ENCODE measurements at regions not wholly inside any gene's neighbourhood (a gene's known extent, or its start where the extent isn't known, plus 50 kb on each side); places are given as distances from the start of the nearest gene placed in this dataset.

DNA sequence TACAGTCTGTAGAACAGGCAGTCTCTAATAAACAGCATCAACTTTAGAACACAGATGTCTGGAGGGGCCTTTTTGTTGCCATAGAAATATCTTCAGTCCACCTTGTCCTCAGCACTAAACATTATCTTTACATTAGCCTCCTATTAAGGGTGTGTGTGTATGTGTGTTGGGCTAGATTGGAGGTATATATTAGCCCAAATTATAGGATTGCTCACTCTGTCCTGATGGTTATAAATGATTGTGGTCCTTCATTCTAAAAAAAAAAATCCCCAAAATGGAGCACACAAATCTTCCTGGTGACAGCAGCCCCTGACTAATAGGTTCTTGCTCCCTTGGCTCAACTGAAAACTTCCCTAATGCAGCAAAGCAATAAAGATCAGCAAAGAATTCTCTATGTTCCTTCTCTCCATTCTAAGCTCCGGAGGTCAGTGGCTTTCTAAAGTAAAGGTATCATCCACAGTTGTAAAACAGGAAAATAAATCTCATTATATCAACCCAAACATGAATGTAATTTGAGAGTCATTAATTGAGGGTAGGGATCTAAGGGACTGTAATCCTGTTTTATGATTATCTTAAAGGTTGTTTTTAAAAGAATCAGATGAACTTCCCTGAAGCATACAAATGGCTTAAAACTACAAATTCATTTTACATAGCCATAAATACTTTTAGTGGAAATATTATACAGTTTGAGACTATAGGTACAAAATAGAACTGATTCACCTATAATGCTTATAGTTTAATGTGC, 232.7 kb downstream of the KLF12 start:
- no peak for TF ChIP-seq CTCF (IDR thresholded peaks at IDR 0.05; ENCODE audit: unreplicated experiment)
- no peaks in the 10 kb centered on the region for H3K9me3 Mint-ChIP-seq
- no peak overlapping the region for H3K27ac Mint-ChIP-seq
- DNase-seq (ENCODE audit: low spot score in 2 of 2, unreplicated experiment in 2 of 2) = no peak
- H3K4me3 Mint-ChIP-seq = no peak overlapping the region
- H3K36me3 Mint-ChIP-seq = no peaks in the 10 kb centered on the region
- H3K27me3 Mint-ChIP-seq (ENCODE audit: low read depth) = no peaks in the 10 kb centered on the region
- peaks cover 49% of the 10 kb centered on the region for H3K4me1 Mint-ChIP-seq

DNA sequence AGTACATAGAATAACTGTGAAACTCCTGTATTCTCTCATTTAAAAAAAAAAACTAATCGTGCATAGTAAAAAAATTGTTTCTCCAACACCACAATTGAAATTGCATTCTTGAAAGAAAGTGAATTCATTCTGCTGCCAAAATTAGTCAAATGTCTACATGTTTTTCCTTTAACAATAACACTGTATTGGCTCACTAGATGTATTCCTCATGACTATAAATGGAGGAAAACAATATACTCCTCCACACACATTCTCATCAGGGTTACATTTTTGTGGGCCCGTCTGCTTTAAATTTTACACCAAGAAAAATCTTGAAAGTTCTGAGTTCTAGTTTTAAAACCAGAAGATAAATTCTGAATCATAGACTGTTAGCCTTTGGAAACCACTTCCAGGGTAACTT, 233.6 kb downstream of the KLF12 start:
- TF ChIP-seq CTCF (IDR thresholded peaks at IDR 0.05; ENCODE audit: unreplicated experiment) = no peak
- Mint-ChIP-seq H3K9me3 (no peaks in the 10 kb centered on the region), H3K27me3 (ENCODE audit: low read depth) (no peaks in the 10 kb centered on the region), H3K4me3 (no peak overlapping the region), H3K36me3 (no peaks in the 10 kb centered on the region), H3K27ac (no peak overlapping the region), H3K4me1 (peaks cover 49% of the 10 kb centered on the region)
- DNase-seq (ENCODE audit: low spot score in 2 of 2, unreplicated experiment in 2 of 2) = no peak

GRCh38 chr13:73898899-73899298, 235.3 kb downstream of the KLF12 start:
- TF ChIP-seq CTCF (IDR thresholded peaks at IDR 0.05; ENCODE audit: unreplicated experiment) = no peak

GRCh38 chr13:73898276-73898675, 235.9 kb downstream of the KLF12 start:
- peaks cover 46% of the 10 kb centered on the region for H3K4me1 Mint-ChIP-seq
- H3K27me3 Mint-ChIP-seq (ENCODE audit: low read depth) = no peaks in the 10 kb centered on the region
- TF ChIP-seq CTCF (IDR thresholded peaks at IDR 0.05; ENCODE audit: unreplicated experiment) = no peak
- no peak overlapping the region for H3K27ac Mint-ChIP-seq
- no peaks in the 10 kb centered on the region for H3K9me3 Mint-ChIP-seq
- H3K36me3 Mint-ChIP-seq = no peaks in the 10 kb centered on the region
- no peak overlapping the region for H3K4me3 Mint-ChIP-seq
- DNase-seq (ENCODE audit: low spot score in 2 of 2, unreplicated experiment in 2 of 2) = no peak

More at GRCh38 chr13:73898899-73899298, 235.3 kb downstream of the KLF12 start:
- no peaks in the 10 kb centered on the region for H3K9me3 Mint-ChIP-seq
- H3K36me3 Mint-ChIP-seq = no peaks in the 10 kb centered on the region
- no peak overlapping the region for H3K27ac Mint-ChIP-seq
- H3K4me1 Mint-ChIP-seq = peaks cover 46% of the 10 kb centered on the region
- H3K4me3 Mint-ChIP-seq = no peak overlapping the region
- DNase-seq (ENCODE audit: low spot score in 2 of 2, unreplicated experiment in 2 of 2) = no peak
- H3K27me3 Mint-ChIP-seq (ENCODE audit: low read depth) = no peaks in the 10 kb centered on the region

GRCh38 chr13:73894995-73895571, 239.1 kb downstream of the KLF12 start:
- TF ChIP-seq CTCF (IDR thresholded peaks at IDR 0.05; ENCODE audit: unreplicated experiment) = no peak
- no peak for DNase-seq (ENCODE audit: low spot score in 2 of 2, unreplicated experiment in 2 of 2)
- no peaks in the 10 kb centered on the region for H3K27me3 Mint-ChIP-seq (ENCODE audit: low read depth)
- H3K36me3 Mint-ChIP-seq = no peaks in the 10 kb centered on the region
- no peak overlapping the region for H3K4me3 Mint-ChIP-seq
- H3K4me1 Mint-ChIP-seq = peaks cover 27% of the 10 kb centered on the region
- no peaks in the 10 kb centered on the region for H3K9me3 Mint-ChIP-seq
- H3K27ac Mint-ChIP-seq = no peak overlapping the region

All from mesothelial cell of epicardium (in vitro differentiated cells).